CD4-positive, alpha-beta T cell (primary cell): ENCODE measurements at regions not wholly inside any gene's neighbourhood (a gene's known extent, or its start where the extent isn't known, plus 50 kb on each side); places are given as distances from the start of the nearest gene placed in this dataset.

Source experiments
- ATAC-seq: fragments of 200-7000 bp; cut with Tn5 transposase; one replicate; pipeline ENCODE4 v1.10.0; 2022; ENCODE audit warnings: mild to moderate bottlenecking; ENCODE audit not compliant: poor library complexity
- CTCF ChIA-PET: fragments of 350-600 bp; sonication (Branson Sonifier 250); formaldehyde crosslinking; loops from one replicate; lab custom pipeline; 2021; ENCODE audit warnings: antibody characterized with exemption, inconsistent platforms; lab: Charles Lee
- POLR2A ChIA-PET: fragments of 350-600 bp; sonication (Branson Sonifier 250); formaldehyde crosslinking; loops from one replicate; lab custom pipeline; 2021; ENCODE audit warnings: antibody characterized with exemption, inconsistent platforms; lab: Charles Lee
- DNase-seq, 14 experiments: peaks; one replicate each; pipeline ENCODE4 v3.0.0-alpha.2; 2013 to 2020; ENCODE audit warnings: mixed read lengths in 2 of 14
- H3K27ac ChIP-seq, 2 donors: one replicate each; pipeline versions ENCODE4 v1.5.1 to v1.7.0; 2013; ENCODE audit warnings: low read length in 2 of 2, low read depth in 1 of 2, mild to moderate bottlenecking in 1 of 2
- H3K27me3 ChIP-seq, 2 experiments: 1 replicate in 1 of 2; 2 replicates in 1 of 2; pipeline versions ENCODE4 v1.6.1 to v1.7.0; 2013; ENCODE audit warnings: low read length in 2 of 2, control low read depth in 1 of 2, mild to moderate bottlenecking in 1 of 2, moderate library complexity in 1 of 2; ENCODE audit not compliant: insufficient read depth in 2 of 2, control insufficient read depth in 1 of 2
- H3K36me3 ChIP-seq: one replicate; pipeline ENCODE4 v1.6.1; 2013; ENCODE audit warnings: low read length, control low read depth; ENCODE audit not compliant: insufficient read depth
- H3K4me1 ChIP-seq: one replicate; pipeline ENCODE4 v1.6.1; 2013; ENCODE audit warnings: low read length, control low read depth; ENCODE audit not compliant: insufficient read depth
- H3K4me3 ChIP-seq: one replicate; pipeline ENCODE4 v1.5.1; 2013; ENCODE audit warnings: mild to moderate bottlenecking, low read length, moderate library complexity
- H3K9me3 ChIP-seq, 2 experiments: 1 replicate in 1 of 2; 2 replicates in 1 of 2; pipeline versions ENCODE4 v1.6.1 to v1.7.0; 2013; ENCODE audit warnings: low read length in 2 of 2, mild to moderate bottlenecking in 2 of 2, control low read depth in 1 of 2, moderate library complexity in 1 of 2; ENCODE audit not compliant: control insufficient read depth in 1 of 2, insufficient read depth in 1 of 2
- H3K27ac Mint-ChIP-seq: one replicate; pipeline ENCODE4 v1.8.0; 2020; ENCODE audit warnings: mixed read lengths
- H3K27me3 Mint-ChIP-seq: one replicate; pipeline ENCODE4 v1.8.0; 2021; ENCODE audit warnings: mixed read lengths
- H3K36me3 Mint-ChIP-seq: one replicate; pipeline ENCODE4 v1.8.0; 2021; ENCODE audit warnings: low read depth, mixed read lengths
- H3K4me1 Mint-ChIP-seq: one replicate; pipeline ENCODE4 v1.8.0; 2021; ENCODE audit warnings: low read depth, mixed read lengths
- H3K4me3 Mint-ChIP-seq: one replicate; pipeline ENCODE4 v1.8.0; 2020; ENCODE audit warnings: mild to moderate bottlenecking, mixed read lengths
- H3K9me3 Mint-ChIP-seq: one replicate; pipeline ENCODE4 v1.8.0; 2020; ENCODE audit warnings: mixed read lengths
- CTCF ChIP-seq: fragments of 200-600 bp; IDR thresholded peaks from one replicate; pipeline ENCODE4 v1.8.0; 2022; ENCODE audit warnings: antibody characterized with exemption, mild to moderate bottlenecking
- intact Hi-C, 2 experiments: fragments of 100-400 bp; cut with DNase I in 1 of 2; cut with micrococcal nuclease in 1 of 2; formaldehyde crosslinking; loops; one replicate each; pipeline versions ENCODE4 v1.15.1 to v1.9.0; 2023 to 2025; cut with DNase I, micrococcal nuclease

- ChIA-PET POLR2A (no interaction called here), CTCF (no interaction called here)
- no peaks in the 10 kb centered on the region for H3K27me3 ChIP-seq
- peaks cover 0 to 16% of the 10 kb centered on the region in 2 experiments for H3K9me3 ChIP-seq
- no peaks in the 10 kb centered on the region for H3K36me3 ChIP-seq
- intact Hi-C loops, result no loop called here
- Mint-ChIP-seq H3K36me3 (no peaks in the 10 kb centered on the region), H3K4me1 (no peaks in the 10 kb centered on the region), H3K27ac (no peak overlapping the region), H3K9me3 (no peaks in the 10 kb centered on the region), H3K4me3 (no peak overlapping the region), H3K27me3 (peaks cover 22% of the 10 kb centered on the region)
- no peak overlapping the region for H3K27ac ChIP-seq
- H3K4me3 ChIP-seq, result no peak overlapping the region
- ATAC-seq, result no peak
- no peak for DNase-seq
- H3K4me1 ChIP-seq, result no peaks in the 10 kb centered on the region
- TF ChIP-seq CTCF, result no peak
Observed at GRCh38 chr16:86430814-86431213, 79.5 kb upstream of the FOXF1 start.

DNA sequence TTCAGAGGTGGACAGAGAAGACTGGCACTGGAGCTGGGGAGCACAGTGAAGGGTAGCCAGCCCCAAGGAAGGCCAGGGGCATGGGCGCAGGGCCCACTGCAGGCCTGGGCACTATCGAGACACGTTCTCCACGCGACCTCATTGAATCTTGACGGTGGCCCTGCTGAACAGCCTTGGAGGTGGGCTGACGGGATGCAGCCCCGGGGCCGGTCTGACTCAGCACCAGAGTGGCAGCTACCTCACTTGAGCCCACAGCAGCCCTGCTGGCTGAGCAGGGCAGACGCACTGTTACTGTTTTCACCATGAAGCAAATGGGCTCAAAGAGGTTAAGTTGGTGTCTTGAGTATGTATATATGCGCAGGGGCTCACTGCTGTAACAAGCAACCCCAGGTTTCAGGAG lies 78.8 kb upstream of the FOXF1 start:
- Histone ChIP-seq H3K9me3 (peaks cover 0 to 15% of the 10 kb centered on the region in 2 experiments), H3K4me3 (no peak overlapping the region), H3K27me3 (no peaks in the 10 kb centered on the region), H3K27ac (no peak overlapping the region), H3K4me1 (no peaks in the 10 kb centered on the region), H3K36me3 (no peaks in the 10 kb centered on the region)
- Mint-ChIP-seq H3K9me3 (no peaks in the 10 kb centered on the region), H3K27me3 (peaks cover 17% of the 10 kb centered on the region), H3K27ac (no peak overlapping the region), H3K4me1 (no peaks in the 10 kb centered on the region), H3K36me3 (no peaks in the 10 kb centered on the region), H3K4me3 (no peak overlapping the region)
- ChIA-PET CTCF (no interaction called here), POLR2A (no interaction called here)
- TF ChIP-seq CTCF, result no peak
- intact Hi-C loops, result no loop called here
- no peak for DNase-seq
- no peak for ATAC-seq

- ChIA-PET CTCF (no interaction called here), POLR2A (no interaction called here)
- ATAC-seq, result no peak
- Histone ChIP-seq H3K9me3 (peaks cover 0 to 11% of the 10 kb centered on the region in 2 experiments), H3K27ac (no peak overlapping the region), H3K27me3 (no peaks in the 10 kb centered on the region), H3K36me3 (no peaks in the 10 kb centered on the region), H3K4me3 (no peak overlapping the region), H3K4me1 (no peaks in the 10 kb centered on the region)
- no peak for TF ChIP-seq CTCF
- Mint-ChIP-seq H3K36me3 (no peaks in the 10 kb centered on the region), H3K27ac (no peak overlapping the region), H3K27me3 (peaks cover 17% of the 10 kb centered on the region), H3K9me3 (no peaks in the 10 kb centered on the region), H3K4me3 (no peak overlapping the region), H3K4me1 (no peaks in the 10 kb centered on the region)
- intact Hi-C loops, result no loop called here
- DNase-seq, result no peak
Observed at GRCh38 chr16:86432048-86432447, 78.3 kb upstream of the FOXF1 start.
